PC-3 (cell line): ENCODE measurements at regions not wholly inside any gene's neighbourhood (a gene's known extent, or its start where the extent isn't known, plus 50 kb on each side); places are given as distances from the start of the nearest gene placed in this dataset.

ENCODE experiments used
- ATAC-seq: fragments of 200-7000 bp; cut with Tn5 transposase; 2 replicates; pipeline ENCODE4 v1.9.1; 2020; ENCODE audit warnings: mild to moderate bottlenecking, moderate library complexity
- BruUV-seq: library from RNA; stranded (reverse); fragments of 400-500 nt; replicated peaks from 2 replicates; lab custom pipeline; 2021; lab: Mats Ljungman, UMichigan
- CTCF ChIA-PET: fragments of 300-600 bp; sonication (Branson Sonifier 250); formaldehyde crosslinking; loops from one replicate; lab custom pipeline; 2022; ENCODE audit warnings: antibody characterized with exemption; lab: Charles Lee
- POLR2A ChIA-PET: fragments of 300-600 bp; sonication (Branson Sonifier 250); formaldehyde crosslinking; loops from one replicate; lab custom pipeline; 2022; ENCODE audit warnings: antibody characterized with exemption; ENCODE audit not compliant: unreplicated experiment; lab: Charles Lee
- DNase-seq: peaks from one replicate; pipeline ENCODE4 v3.0.0-alpha.2; 2015
- H2AFZ ChIP-seq: fragments of 300-600 bp; sonication (generic); 2 replicates; pipeline ENCODE4 v1.6.0; 2016; ENCODE audit warnings: antibody characterized with exemption, low read length
- H3F3A ChIP-seq: fragments of 300-600 bp; sonication (generic); one replicate; pipeline ENCODE4 v1.6.0; 2017; ENCODE audit warnings: antibody characterized with exemption, low read length, control low read depth, mild to moderate bottlenecking; ENCODE audit not compliant: unreplicated experiment
- H3K27ac ChIP-seq: fragments of 300-600 bp; sonication (generic); 2 replicates; pipeline ENCODE4 v1.5.1; 2016; ENCODE audit warnings: mild to moderate bottlenecking, low read length
- H3K27me3 ChIP-seq: fragments of 300-600 bp; sonication (generic); 2 replicates; pipeline ENCODE4 v1.6.1; 2016; ENCODE audit warnings: low read length, mixed read lengths
- H3K36me3 ChIP-seq: fragments of 300-600 bp; sonication (generic); 2 replicates; pipeline ENCODE4 v1.6.1; 2016; ENCODE audit warnings: low read depth, mixed run types, low read length, mixed read lengths
- H3K4me1 ChIP-seq: fragments of 300-600 bp; sonication (generic); 2 replicates; pipeline ENCODE4 v1.5.1; 2016; ENCODE audit warnings: low read length; ENCODE audit not compliant: insufficient read depth
- H3K4me2 ChIP-seq: fragments of 300-600 bp; sonication (generic); 2 replicates; pipeline ENCODE4 v1.6.0; 2016; ENCODE audit warnings: low read length
- H3K4me3 ChIP-seq: fragments of 300-600 bp; sonication (generic); 2 replicates; pipeline ENCODE4 v1.5.1; 2016; ENCODE audit warnings: mild to moderate bottlenecking, low read length, mixed read lengths
- H3K79me2 ChIP-seq: fragments of 300-600 bp; sonication (generic); 2 replicates; pipeline ENCODE4 v1.6.1; 2017; ENCODE audit warnings: low read length, mixed read lengths
- H3K9ac ChIP-seq: fragments of 300-600 bp; sonication (generic); 2 replicates; pipeline ENCODE4 v1.6.0; 2016; ENCODE audit warnings: mild to moderate bottlenecking, low read length
- H3K9me2 ChIP-seq: fragments of 300-600 bp; sonication (generic); replicated peaks from 2 replicates; pipeline ENCODE4 v1.6.1; 2016; ENCODE audit warnings: mixed run types, low read length, mixed read lengths
- H3K9me3 ChIP-seq: fragments of 300-600 bp; sonication (generic); 2 replicates; pipeline ENCODE4 v1.6.1; 2016; ENCODE audit warnings: low read length, mixed read lengths
- H4K20me1 ChIP-seq: fragments of 300-600 bp; sonication (generic); 2 replicates; pipeline ENCODE4 v1.6.1; 2016; ENCODE audit warnings: low read length, mixed read lengths
- CTCF ChIP-seq: fragments of 300-600 bp; sonication (generic); conservative IDR thresholded peaks from 2 replicates; pipeline ENCODE4 v1.5.1; 2017; ENCODE audit warnings: antibody characterized with exemption, low read depth, mild to moderate bottlenecking, low read length
- EZH2 ChIP-seq: fragments of 300-600 bp; sonication (generic); IDR thresholded peaks from one replicate; pipeline ENCODE4 v1.6.1; 2017; ENCODE audit warnings: antibody characterized with exemption, mild to moderate bottlenecking, low read length; ENCODE audit not compliant: unreplicated experiment
- EZH2phosphoT487 ChIP-seq: fragments of 300-600 bp; sonication (generic); IDR thresholded peaks from 2 replicates; pipeline ENCODE4 v1.6.1; 2018; ENCODE audit warnings: mild to moderate bottlenecking, antibody characterized with exemption, low read length, borderline replicate concordance
- intact Hi-C: fragments of 100-400 bp; cut with micrococcal nuclease; formaldehyde crosslinking; loops from 2 replicates; pipeline ENCODE4 v1.9.0; 2023

DNA sequence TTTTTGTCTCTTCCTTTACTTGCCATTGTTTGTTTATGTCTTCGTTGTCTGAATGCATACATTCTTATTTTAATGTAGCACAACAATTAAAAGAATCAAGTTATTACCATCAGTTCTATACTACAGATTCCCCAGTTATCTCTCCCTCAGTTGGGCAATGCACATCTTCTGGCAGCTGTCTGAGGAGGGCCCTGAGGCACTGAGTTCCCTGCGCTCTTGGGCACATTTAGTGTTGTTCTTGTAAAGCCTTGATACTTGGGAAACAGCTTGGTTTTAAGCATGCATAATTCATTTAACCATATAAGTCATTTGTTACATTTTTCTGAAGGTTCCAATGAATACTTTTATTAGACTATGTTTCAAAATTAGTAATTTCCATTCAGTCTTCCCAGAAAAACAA, 117.9 kb downstream of the C6orf118 start:
- no peak overlapping the region for H3K4me3 ChIP-seq
- no peaks in the 10 kb centered on the region for H3K27me3 ChIP-seq
- no peaks in the 10 kb centered on the region for H4K20me1 ChIP-seq
- ChIA-PET CTCF (no interaction called here), POLR2A (no interaction called here)
- H3K4me2 ChIP-seq = no peak overlapping the region
- H3K9me2 ChIP-seq = no peaks in the 10 kb centered on the region
- H3K9ac ChIP-seq = no peak overlapping the region
- no TSS peak for BruUV-seq
- no peak for ATAC-seq
- no peak overlapping the region for H3K27ac ChIP-seq
- H3K36me3 ChIP-seq = no peaks in the 10 kb centered on the region
- no peaks in the 10 kb centered on the region for H3K9me3 ChIP-seq
- DNase-seq = no peak
- no peak for TF ChIP-seq EZH2phosphoT487
- TF ChIP-seq EZH2 = no peak
- no peak for TF ChIP-seq CTCF
- intact Hi-C loops = no loop called here
- H3F3A ChIP-seq = no peaks in the 10 kb centered on the region
- H2AFZ ChIP-seq = no peak overlapping the region
- no peaks in the 10 kb centered on the region for H3K4me1 ChIP-seq
- H3K79me2 ChIP-seq = no peaks in the 10 kb centered on the region

GRCh38 chr6:165186441-165187205, 122.8 kb downstream of the C6orf118 start:
- ChIA-PET POLR2A (no interaction called here), CTCF (no interaction called here)
- H3K9ac ChIP-seq = no peak overlapping the region
- no peaks in the 10 kb centered on the region for H3K79me2 ChIP-seq
- H3K27me3 ChIP-seq = no peaks in the 10 kb centered on the region
- H3K9me2 ChIP-seq = no peaks in the 10 kb centered on the region
- no peak overlapping the region for H3K27ac ChIP-seq
- H2AFZ ChIP-seq = no peak overlapping the region
- intact Hi-C loops = no loop called here
- H3K4me3 ChIP-seq = no peak overlapping the region
- no peak for ATAC-seq
- no peak overlapping the region for H3K4me2 ChIP-seq
- no peak for TF ChIP-seq EZH2
- TF ChIP-seq CTCF = no peak
- TF ChIP-seq EZH2phosphoT487 = no peak
- no peaks in the 10 kb centered on the region for H3K36me3 ChIP-seq
- H3F3A ChIP-seq = no peaks in the 10 kb centered on the region
- no peaks in the 10 kb centered on the region for H4K20me1 ChIP-seq
- peaks cover 24% of the 10 kb centered on the region for H3K4me1 ChIP-seq
- DNase-seq = no peak
- BruUV-seq = no TSS peak
- no peaks in the 10 kb centered on the region for H3K9me3 ChIP-seq

GRCh38 chr6:165186041-165186440, 123.4 kb downstream of the C6orf118 start:
- intact Hi-C loops = no loop called here
- no peak for DNase-seq
- no peaks in the 10 kb centered on the region for H3K27me3 ChIP-seq
- CTCF ChIA-PET = no interaction called here
- POLR2A ChIA-PET = no interaction called here
- no peaks in the 10 kb centered on the region for H3K9me2 ChIP-seq
- no peaks in the 10 kb centered on the region for H3K9me3 ChIP-seq
- no peak overlapping the region for H3K4me2 ChIP-seq
- no peak overlapping the region for H3K9ac ChIP-seq
- no TSS peak for BruUV-seq
- peaks cover 27% of the 10 kb centered on the region for H3K4me1 ChIP-seq
- H3K79me2 ChIP-seq = no peaks in the 10 kb centered on the region
- ATAC-seq = no peak
- TF ChIP-seq EZH2 (no peak), CTCF (no peak), EZH2phosphoT487 (no peak)
- H3K36me3 ChIP-seq = no peaks in the 10 kb centered on the region
- H3K4me3 ChIP-seq = no peak overlapping the region
- H2AFZ ChIP-seq = no peak overlapping the region
- no peaks in the 10 kb centered on the region for H3F3A ChIP-seq
- H3K27ac ChIP-seq = no peak overlapping the region
- no peaks in the 10 kb centered on the region for H4K20me1 ChIP-seq
